DMS 273 treated with DMSO at 0.1 percent for 48 hours (cell line): ENCODE measurements at regions not wholly inside any gene's neighbourhood (a gene's known extent, or its start where the extent isn't known, plus 50 kb on each side); places are given as distances from the start of the nearest gene placed in this dataset.
"Not testable (repeated sequence)": the region's sequence is repeated elsewhere in the genome, so short reads cannot be mapped to it uniquely, and the experiment has no call there.

Experiments
- DNase-seq: peaks from one replicate; lab custom pipeline; 2025; lab: John Stamatoyannopoulos, UW

DNA sequence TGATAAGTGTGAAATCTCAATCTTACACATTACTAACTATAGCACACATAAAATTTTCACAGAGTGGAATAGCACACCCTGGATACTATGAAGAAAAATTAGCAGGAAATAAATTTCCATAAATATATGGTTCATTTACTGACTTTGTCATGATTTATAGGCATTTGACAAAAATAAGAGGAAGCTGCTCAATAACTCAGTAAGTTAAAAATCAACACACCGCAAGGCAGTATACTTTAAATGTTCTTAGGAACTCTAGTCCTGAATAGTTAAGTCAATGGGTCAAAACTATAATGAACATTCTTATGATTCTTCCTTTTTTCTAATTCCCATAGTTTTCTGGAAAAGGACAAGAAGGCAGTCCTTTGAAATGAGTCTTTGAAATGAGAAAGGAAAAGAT lies 1557.8 kb upstream of the RAG2 start:
- DNase-seq = no peak

DNA sequence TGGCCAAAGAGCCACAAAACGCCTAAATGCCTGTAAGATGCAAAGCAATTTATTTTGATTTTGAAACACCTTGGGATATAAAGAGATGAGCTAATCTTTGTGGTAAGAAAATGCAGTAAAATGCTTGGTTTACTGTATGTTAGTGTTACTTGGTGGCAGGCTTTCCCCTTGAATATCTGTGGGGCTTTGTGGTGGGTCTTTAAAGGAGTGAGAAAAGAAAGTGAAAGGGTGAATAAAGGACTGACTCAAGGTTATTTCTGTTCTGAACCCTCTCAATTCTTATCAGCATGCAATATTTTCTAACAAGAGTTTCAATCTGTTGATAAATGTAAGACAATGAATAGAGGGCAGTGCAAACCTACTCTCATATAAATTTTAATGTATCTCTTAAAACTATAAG lies 1555.9 kb upstream of the RAG2 start:
- DNase-seq = no peak

GRCh38 chr11:38143852-38144251 lies 1545.8 kb upstream of the RAG2 start:
- no peak for DNase-seq

GRCh38 chr11:38138972-38139371 lies 1540.9 kb upstream of the RAG2 start:
- no peak for DNase-seq

GRCh38 chr11:38136887-38137286 lies 1538.9 kb upstream of the RAG2 start:
- DNase-seq = no peak

DNA sequence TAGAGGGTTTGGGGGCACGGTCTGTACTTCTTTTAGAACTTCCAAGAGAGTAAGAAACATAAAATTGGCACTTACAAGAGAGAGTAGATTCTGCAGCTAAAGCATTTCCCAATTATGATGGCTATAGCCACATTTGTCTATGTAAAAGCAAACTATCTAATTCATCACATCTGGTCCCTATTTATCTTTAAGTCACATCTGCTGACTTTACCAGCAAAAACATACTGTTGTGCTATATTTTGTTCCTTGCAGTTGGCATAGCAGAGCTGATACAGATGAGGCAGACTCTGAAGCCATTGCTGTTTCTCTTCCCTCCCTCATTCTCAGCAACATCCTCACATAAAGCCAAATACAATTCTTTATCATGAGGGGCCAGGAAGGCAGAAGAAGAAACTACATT lies 1533.5 kb upstream of the RAG2 start:
- no peak for DNase-seq

- no peak for DNase-seq
These were observed 1532.9 kb upstream of the RAG2 start for GRCh38 chr11:38130976-38131375.

- DNase-seq = no peak
These were observed 1532.5 kb upstream of the RAG2 start for GRCh38 chr11:38130514-38130913.

DNA sequence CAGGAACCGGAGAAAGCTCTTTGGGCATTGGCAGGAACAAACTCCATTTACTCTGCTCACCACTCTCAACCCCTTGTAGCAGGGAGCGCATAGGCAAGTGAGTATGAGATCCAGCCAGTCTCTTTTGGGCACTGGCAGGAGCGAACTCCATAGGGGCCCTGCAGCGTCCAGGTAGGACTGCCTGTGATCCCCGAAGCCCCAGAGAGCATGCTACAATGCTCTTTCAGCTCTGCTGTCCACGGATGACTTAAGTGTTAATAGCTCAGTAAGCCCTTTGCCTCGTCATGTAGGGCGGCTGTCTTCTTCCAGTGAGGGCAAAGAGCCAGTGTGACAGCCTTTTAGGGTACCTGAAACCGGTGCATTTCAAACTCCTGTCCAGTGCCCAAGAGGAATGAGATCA lies 1525.6 kb upstream of the RAG2 start:
- no peak for DNase-seq

DNA sequence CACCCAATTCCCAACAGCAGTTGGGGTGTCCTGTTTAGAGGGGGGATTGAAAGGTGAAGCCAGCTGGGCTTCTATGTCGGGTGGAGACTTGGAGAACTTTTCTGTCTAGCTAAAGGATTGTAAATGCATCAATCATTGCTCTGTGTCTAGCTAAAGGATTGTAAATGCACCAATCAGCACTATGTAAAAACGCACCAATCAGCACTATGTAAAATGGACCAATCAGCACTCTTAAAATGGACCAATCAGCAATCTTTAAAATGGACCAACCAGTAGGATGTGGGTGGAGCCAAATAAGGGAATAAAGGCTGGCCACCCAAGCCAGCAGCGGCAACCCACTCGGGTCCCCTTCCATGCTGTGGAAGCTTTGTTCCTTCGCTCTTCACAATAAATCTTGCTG lies 1518.6 kb upstream of the RAG2 start:
- not testable (repeated sequence) for DNase-seq

DNA sequence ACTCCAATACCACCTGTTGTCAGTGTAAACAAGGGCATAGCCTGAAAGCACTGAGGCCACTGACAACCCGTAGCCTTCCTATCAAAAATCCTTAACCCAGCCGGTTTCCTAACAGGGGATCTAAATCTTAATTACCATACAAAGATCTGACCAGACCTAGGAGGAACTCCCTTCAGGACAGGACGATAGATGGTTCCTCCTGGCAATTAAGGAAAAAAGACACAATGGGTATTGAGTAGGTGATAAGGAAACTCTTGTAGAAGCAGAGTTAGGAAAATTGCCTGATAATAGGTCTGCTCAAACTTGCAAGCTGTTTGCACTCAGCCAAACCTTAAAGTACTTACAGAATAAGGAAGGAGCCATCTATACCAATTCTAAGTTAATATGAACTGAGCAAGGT lies 1517.3 kb upstream of the RAG2 start:
- DNase-seq = not testable (repeated sequence)

DNA sequence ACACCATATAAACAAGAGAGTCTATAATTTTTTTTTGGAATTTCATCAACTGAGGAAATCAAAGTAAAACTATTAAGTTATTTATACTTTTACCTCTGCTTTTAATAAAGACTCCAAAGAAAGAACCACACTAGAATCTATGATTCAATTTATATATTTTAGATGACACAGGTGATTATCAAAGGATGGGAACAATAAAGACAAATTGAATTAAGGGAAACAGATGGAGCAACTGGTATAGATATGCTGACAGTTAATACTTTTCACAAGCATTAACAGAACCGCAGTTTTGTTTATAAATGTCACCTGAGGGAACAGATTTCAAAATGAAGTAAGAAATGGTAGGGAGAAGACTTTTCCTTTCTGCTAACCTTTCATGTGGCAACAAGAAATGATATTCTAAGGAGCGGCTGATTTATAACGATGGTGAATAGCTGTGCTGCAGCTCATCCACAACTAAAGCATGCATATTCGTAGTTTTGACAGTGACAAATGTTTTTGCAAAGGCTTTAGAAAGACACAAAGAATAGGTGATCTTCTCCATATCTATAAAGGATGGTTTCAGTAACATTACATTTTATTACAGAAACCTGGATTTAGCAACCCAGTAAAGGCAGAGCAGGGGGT lies 1502.9 kb upstream of the RAG2 start:
- DNase-seq = no peak

DNA sequence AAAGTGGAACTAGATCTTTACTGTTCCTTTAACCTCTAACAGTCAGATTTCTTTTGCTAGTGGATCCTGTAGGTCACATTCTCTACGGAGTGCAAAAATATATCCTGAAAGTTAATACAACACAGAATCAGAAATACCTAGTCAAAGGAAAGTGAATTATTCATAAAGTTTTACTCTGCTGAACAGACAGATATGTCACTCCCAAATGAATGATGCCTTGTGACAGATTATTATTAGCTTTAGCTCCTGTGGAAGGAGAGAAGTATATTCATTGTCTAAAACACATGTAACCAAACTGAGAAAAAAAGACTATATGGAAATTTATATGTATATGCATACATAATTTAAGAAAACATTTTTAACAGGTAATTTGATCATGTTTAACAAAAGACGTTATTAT lies 1497.2 kb upstream of the RAG2 start:
- no peak for DNase-seq

GRCh38 chr11:38089726-38090125 lies 1491.7 kb upstream of the RAG2 start:
- no peak for DNase-seq

DNA sequence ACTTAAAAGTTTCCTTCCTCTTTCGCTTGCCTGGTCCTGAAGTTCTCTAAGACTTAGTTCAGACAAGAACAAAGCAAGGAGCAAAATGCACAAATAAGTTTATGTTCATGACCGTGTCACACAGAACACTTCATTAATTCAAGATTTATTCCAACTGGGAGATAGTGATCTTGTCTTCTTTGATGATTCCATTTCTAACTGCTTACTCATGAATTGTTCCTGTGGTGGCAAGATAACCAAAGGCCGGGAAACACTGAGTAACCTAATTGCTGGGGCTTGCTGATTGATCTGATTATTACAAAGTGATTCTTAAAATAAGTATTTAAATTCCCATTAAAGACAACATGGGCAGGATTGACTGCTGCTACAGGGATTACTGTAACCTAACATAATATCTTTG lies 1462.9 kb upstream of the RAG2 start:
- DNase-seq = no peak

DNA sequence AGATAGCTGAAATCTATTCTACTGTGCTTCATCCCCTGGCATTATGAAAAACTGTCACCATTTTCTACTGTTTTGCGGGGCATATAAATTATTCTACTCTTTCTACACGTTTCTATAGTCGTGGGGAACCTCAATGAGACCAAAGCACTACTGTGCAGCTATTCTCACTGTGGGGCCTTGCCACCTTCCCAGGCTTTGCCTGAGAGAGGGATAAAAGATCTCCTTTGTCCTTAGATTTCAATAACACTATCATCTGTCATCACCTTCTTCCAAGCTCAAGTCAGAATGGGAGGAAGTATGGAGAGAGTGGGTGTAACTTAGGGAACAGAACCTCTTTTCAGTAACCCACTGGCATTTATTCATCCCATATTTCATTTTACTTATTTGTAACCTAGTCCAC lies 1462.1 kb upstream of the RAG2 start:
- no peak for DNase-seq

GRCh38 chr11:38046571-38047135 lies 1448.6 kb upstream of the RAG2 start:
- DNase-seq = no peak

GRCh38 chr11:38043060-38043459 lies 1445.0 kb upstream of the RAG2 start:
- no peak for DNase-seq

DNA sequence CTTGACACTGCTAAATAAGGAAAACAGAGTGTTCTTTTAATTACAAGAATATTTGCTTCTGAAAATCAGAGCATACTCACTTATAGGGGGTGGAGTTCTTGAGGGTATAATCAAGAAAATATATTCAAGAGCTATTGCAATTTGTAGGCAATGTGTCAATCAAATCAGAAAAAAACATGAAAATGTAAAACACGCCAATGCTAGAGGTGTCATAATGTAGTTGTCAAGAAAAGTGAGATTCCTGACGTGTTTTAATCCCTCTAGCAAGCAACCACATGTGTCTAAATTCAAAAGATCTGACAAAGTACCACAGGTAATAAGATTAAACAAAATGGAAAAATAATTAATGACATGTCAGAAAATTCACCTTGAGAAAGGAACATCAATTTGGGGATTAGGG lies 1440.7 kb upstream of the RAG2 start:
- no peak for DNase-seq

DNA sequence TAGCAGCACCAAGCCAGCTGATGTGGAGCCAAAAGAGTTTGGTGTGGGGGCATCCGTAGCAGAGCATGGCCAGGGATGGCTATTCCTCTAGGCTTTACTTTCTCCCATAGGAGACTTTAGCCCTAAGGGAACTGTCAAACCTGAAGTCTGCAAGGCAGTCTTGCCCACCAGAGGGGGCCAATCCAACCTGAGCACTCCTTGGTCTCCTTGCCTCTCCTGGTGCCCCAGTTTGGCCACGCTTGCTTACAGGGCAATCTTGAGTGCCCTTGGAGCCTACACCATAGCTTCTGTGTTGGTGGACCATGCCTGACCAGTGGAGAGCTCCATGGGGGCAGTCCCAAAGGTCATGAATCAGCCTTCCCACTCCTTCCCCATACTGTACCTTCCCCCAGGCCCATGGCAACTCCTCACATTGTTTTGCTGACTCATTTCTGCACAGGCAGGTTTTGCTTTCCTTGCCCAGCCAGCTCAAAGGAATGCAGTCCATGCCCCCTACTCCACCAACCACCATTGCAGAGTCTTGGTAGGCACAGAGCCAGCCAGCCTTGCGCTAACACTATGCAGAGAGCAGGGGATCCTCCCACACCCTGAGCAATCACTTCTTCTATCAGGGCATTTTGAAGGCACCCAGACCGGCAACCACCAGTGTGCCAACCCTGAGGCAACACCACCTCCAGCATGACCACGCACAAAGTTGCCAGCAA lies 1421.2 kb upstream of the RAG2 start:
- no peak for DNase-seq

DNA sequence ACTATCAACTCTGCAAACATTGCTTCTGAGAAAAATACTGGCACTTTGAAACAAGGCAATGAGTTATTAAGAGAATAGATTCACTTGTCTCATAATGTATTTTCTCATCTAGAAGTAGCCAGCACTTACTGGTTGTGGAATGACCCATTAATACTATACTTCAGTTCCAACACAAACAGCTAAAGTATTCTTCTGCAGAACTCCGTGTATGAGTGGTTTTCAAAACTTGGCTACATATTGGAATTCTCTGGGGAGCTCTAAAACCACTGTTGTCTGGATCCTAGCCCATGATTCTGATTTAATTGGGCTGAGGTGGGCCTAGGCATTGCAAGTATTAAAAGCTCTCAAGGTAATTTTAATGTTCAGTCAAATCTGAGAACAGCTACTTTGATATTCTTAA lies 1416.4 kb upstream of the RAG2 start:
- DNase-seq = no peak

- no peak for DNase-seq
These were observed 1415.1 kb upstream of the RAG2 start for GRCh38 chr11:38013157-38013556.

DNA sequence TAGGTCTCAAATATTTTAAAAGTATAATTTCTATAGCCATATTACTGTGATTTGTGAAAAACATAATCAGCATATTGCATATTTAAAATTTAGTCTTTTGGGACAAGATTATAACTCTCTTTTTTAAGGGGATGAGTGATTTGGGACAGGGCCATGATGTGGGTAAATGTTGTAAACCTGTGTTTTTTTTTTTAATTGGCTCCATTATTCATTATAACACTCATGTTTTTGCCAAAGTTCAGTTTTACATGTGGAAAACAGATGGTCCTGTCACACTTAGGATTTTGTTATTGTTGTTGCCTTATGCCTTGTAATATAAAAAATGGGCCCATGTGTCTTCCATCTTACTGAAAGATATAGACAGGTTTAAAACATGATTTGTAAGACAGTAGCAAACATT lies 1413.5 kb upstream of the RAG2 start:
- DNase-seq = no peak

- DNase-seq = no peak
These were observed 1411.9 kb upstream of the RAG2 start for GRCh38 chr11:38009932-38010331.
